ENCODE measurements at regions not wholly inside any gene's neighbourhood (a gene's known extent, or its start where the extent isn't known, plus 50 kb on each side); places are given as distances from the start of the nearest gene placed in this dataset.

DNA sequence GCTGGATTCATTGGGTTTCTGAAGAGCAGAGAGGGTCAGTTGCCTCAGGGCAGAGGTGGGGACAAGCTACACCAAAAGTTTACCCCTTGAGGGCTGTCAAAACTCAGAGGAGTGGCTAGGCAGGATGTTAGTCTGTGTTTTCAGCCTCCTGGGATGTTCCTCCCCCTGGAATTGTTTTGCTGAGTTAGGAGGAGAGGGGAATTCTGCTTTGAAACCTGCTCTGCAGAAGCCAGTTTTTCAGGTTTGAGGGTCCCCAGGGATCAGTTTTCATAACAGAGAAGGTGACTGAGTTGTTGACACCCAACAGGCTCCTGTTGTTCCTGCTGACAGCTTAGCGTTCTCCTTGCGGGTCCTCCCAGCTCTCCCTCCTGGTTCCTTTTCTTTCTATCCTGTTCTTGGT lies 121.9 kb upstream of the TMTC4 start:
- no peak overlapping the region for H3K27ac ChIP-seq
- TF ChIP-seq ZFX (IDR thresholded peaks at IDR 0.05): no peak
- TF ChIP-seq, protein P1, sequence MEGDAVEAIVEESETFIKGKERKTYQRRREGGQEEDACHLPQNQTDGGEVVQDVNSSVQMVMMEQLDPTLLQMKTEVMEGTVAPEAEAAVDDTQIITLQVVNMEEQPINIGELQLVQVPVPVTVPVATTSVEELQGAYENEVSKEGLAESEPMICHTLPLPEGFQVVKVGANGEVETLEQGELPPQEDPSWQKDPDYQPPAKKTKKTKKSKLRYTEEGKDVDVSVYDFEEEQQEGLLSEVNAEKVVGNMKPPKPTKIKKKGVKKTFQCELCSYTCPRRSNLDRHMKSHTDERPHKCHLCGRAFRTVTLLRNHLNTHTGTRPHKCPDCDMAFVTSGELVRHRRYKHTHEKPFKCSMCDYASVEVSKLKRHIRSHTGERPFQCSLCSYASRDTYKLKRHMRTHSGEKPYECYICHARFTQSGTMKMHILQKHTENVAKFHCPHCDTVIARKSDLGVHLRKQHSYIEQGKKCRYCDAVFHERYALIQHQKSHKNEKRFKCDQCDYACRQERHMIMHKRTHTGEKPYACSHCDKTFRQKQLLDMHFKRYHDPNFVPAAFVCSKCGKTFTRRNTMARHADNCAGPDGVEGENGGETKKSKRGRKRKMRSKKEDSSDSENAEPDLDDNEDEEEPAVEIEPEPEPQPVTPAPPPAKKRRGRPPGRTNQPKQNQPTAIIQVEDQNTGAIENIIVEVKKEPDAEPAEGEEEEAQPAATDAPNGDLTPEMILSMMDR (conservative IDR thresholded peaks at IDR 0.05): no peak

DNA sequence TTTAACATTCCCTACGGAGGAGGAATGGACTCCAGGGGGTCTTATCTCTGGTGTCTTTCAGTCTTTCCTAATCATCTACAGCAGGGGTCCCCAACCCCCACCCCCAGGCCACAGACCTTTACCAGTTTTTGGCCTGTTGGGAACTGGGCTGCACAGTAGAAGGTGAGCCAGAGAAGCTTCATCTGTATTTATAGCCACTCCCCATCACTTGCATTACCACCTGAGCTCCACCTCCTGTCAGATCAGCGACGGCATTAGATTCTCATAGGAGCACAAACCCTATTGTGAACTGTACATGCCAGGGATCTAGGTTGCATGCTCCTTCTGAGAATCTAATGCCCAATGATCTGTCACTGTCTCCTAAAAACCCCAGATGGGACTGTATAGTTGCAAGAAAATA lies 120.0 kb upstream of the TMTC4 start:
- no peak overlapping the region for H3K27ac ChIP-seq
- TF ChIP-seq, protein P1 (conservative IDR thresholded peaks at IDR 0.05): no peak
- TF ChIP-seq ZFX (IDR thresholded peaks at IDR 0.05): no peak

DNA sequence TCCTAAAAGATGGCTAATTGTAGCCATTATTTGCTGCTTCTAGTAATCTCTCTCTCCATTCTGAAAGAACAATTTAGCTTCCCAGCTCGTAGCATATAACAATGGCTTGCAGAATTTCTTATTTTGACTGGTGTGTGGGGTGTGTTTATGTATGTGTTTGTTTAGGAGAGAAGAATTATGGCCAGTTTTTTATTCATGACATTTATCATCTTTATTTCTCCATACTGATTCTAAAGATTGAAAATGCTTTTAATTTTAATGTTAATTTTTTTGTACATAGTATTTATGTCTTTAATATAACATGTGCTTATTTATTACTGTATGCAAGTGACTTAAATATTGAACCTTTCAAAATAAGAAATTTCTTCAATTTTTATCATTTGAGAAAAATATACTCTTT lies 115.8 kb upstream of the TMTC4 start:
- TF ChIP-seq ZFX (IDR thresholded peaks at IDR 0.05): no peak
- TF ChIP-seq, protein P1 (conservative IDR thresholded peaks at IDR 0.05): no peak
- no peak overlapping the region for H3K27ac ChIP-seq

DNA sequence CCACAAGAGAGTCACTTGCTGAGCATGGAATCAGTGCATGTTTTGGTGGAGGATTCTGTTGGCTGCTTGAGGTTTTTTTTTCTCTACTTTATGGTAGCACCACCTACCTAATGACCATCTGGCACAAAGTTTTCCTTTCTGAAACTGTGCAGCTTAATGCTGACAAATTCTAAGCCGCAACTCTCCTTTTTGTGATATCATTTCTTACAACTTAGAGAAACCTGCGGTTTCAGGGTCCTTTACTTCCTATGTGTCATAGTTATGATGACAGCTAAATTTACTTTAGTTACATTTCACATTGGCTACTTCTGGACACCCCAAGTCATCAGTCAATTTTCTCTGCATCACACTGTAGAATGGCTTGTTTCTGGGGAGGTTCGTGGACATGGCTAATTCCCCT lies 115.4 kb upstream of the TMTC4 start:
- TF ChIP-seq, protein P1 (conservative IDR thresholded peaks at IDR 0.05): no peak
- TF ChIP-seq ZFX (IDR thresholded peaks at IDR 0.05): no peak
- H3K27ac ChIP-seq: peak overlapping the region; percentile 14; the same call in 1 of the 2 replicates

DNA sequence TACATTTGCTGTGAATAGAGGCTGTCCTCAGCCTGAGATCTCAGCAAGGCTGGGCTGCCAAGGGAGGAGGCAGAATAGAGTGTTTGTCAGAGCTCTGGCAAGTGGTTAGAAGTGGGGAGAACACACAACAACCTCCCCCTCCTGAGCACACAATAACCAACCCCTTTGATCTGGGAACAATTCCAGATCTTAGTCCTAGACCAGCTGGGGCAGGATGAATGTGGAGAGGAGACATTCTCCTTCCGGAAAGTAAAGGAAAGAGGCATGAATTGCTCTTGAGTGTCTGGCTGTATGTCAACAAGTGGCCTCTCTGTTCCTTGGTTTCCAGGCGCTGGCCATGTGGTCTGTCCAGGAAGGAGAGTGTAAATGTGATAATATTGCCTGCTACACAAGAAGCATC lies 114.9 kb upstream of the TMTC4 start:
- TF ChIP-seq ZFX (IDR thresholded peaks at IDR 0.05): no peak
- TF ChIP-seq, protein P1 (conservative IDR thresholded peaks at IDR 0.05): no peak
- peak overlapping the region; percentile 14; the same call in 1 of the 2 replicates for H3K27ac ChIP-seq

DNA sequence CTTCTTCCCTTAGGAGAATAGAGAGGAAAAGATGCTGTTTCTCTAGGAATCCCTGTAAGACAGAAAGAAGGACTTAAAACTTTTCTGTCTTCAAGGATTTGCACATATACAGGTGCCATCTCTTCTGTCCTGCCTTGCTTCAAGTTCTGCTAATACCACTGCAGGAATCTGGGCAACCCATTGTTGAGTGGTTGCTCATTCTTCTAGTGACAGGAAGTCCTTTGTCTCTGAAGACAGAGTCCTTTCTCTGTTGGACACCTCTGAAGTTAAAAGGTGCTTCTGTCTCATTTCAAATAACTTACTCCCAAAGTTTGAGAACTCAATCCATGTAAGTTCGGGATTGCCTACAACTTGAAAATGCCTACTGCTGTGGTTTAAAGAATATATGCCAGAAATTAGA lies 114.4 kb upstream of the TMTC4 start:
- no peak for TF ChIP-seq ZFX (IDR thresholded peaks at IDR 0.05)
- TF ChIP-seq, protein P1 (conservative IDR thresholded peaks at IDR 0.05): no peak
- H3K27ac ChIP-seq: no peak overlapping the region

DNA sequence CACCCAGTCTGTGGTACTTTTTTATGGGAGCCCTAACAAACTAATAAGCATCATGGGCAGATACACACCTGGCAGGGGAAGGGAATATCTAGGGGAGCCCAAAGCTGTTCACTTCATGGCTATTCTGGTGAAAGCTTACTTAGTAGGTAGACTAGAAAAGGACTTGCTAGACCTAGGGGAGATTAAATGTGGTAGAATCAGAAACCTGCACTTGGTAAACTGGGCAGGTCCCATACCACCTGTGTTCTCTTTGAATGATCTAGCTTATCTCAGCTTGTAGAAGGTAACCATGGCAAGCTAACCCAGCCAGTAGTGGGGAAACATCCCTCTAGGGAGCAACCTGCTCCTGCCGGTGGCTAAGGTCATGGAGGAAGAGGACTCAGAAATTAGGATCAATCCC lies 113.9 kb upstream of the TMTC4 start:
- TF ChIP-seq, protein P1 (conservative IDR thresholded peaks at IDR 0.05): no peak
- TF ChIP-seq ZFX (IDR thresholded peaks at IDR 0.05): no peak
- no peak overlapping the region for H3K27ac ChIP-seq
